ENCODE measurements at regions not wholly inside any gene's neighbourhood (a gene's known extent, or its start where the extent isn't known, plus 50 kb on each side); places are given as distances from the start of the nearest gene placed in this dataset.
"Not testable (repeated sequence)": the region's sequence is repeated elsewhere in the genome, so short reads cannot be mapped to it uniquely, and the experiment has no call there.

DNA sequence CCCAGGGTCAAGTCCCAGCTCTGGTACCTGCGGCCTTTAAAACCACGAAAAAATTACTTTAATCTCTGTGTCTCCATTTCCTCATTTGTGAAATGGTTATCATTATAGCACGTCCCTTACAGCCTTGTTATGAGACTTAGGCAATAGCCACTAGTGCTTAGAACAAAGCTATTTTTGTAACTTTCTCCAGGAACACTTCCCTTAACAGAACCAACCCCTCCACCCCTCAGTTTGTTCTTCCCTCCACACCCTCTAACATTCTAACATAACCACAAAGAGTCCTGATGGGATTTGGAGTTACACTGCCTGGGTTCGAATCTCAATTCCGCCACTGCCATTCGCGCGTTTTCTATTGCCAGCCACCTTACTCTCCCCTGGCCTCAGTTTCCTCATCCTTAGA lies 2777.4 kb upstream of the TPTE start:
- not testable (repeated sequence) for H3K27ac Mint-ChIP-seq; H3K4me3 Mint-ChIP-seq; ATAC-seq (replicated peaks in 1 of 2); H3K27me3 Mint-ChIP-seq (ENCODE audit: low read depth); H3K9me3 Mint-ChIP-seq; H3K36me3 Mint-ChIP-seq (ENCODE audit: insufficient read depth in 2 of 2); DNase-seq; H3K4me1 Mint-ChIP-seq (ENCODE audit: low read depth)

DNA sequence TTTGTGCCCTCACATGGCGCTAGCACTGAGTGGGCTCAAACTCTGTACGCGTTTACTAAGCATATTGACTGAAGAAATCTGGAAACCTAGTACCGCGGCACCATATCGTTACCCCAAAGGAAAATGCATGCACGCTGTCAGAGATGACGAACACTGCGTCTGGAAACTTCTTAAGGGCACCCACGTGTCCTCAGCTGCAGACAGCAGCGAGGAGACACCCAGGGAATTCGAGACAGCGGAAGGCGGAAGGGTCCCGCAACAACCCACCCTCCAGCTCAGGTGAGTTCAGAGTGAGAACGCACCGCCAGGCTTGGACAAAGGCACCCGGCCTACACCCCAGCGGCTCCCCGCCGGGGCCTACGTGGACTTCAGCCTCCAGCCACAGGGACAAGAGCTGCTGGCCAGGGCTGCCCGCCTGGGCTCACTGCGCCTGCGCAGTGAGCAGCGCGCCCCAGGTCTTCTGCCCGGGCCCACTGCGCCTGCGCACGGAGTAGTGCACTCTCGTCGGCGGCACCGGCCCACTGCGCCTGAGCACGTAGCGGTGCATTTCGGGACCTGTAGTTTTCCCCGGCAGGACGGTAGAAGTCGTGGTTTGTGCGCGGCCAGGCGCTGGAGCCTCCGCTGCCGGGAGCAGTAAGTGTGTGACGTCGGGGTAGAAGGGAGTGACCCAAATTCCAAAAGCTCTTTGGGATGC lies 2776.8 kb upstream of the TPTE start:
- not testable (repeated sequence) for H3K27me3 Mint-ChIP-seq (ENCODE audit: low read depth); H3K9me3 Mint-ChIP-seq; DNase-seq; H3K4me3 Mint-ChIP-seq; H3K27ac Mint-ChIP-seq; H3K4me1 Mint-ChIP-seq (ENCODE audit: low read depth); H3K36me3 Mint-ChIP-seq (ENCODE audit: insufficient read depth in 2 of 2)
- ATAC-seq (replicated peaks in 1 of 2), result peak; percentile 96 to 98

DNA sequence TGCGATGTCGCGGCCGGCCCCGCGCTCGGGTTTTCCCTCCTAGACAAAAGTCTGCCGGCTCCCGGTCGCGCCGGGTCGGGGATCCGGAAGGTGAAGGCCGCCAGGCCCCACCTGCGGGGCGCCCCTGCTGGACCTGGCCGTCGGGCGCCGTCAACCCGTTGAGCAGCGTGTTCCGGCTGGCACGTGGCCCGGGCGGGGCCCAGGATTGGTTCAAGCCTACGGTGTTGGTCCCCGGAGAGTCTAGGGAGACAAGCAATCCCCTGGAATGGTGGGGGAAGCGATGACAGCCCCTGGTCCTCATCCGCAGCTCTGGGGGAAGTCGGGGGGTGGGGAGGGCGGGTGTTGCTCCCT lies 2776.3 kb upstream of the TPTE start:
- H3K27ac Mint-ChIP-seq; H3K4me1 Mint-ChIP-seq (ENCODE audit: low read depth); H3K4me3 Mint-ChIP-seq; H3K27me3 Mint-ChIP-seq (ENCODE audit: low read depth); H3K36me3 Mint-ChIP-seq (ENCODE audit: insufficient read depth in 2 of 2); DNase-seq; H3K9me3 Mint-ChIP-seq: not testable (repeated sequence)
- ATAC-seq (replicated peaks in 1 of 2), result peak; percentile 87

DNA sequence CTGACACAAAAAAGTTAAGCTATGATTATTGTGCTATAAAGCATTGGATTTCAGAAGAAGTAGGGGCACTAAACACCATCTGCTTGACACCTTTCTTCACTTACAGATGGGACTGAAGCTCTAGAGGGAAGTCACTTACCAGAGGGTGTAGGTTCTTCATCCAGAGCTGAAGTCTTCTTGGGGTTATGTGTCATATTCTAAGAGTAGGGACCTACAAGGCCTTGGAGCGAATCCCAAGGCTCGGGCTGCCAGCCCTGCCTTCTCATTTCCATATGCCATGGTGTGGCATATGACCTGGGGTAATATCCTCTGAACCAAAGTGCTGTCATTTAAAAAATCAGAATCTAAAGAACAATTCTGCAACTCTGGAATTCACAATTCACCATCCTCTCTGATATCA lies 2773.4 kb upstream of the TPTE start:
- ATAC-seq (replicated peaks in 1 of 2); H3K4me1 Mint-ChIP-seq (ENCODE audit: low read depth); DNase-seq; H3K9me3 Mint-ChIP-seq; H3K4me3 Mint-ChIP-seq; H3K27ac Mint-ChIP-seq; H3K36me3 Mint-ChIP-seq (ENCODE audit: insufficient read depth in 2 of 2); H3K27me3 Mint-ChIP-seq (ENCODE audit: low read depth): not testable (repeated sequence)

DNA sequence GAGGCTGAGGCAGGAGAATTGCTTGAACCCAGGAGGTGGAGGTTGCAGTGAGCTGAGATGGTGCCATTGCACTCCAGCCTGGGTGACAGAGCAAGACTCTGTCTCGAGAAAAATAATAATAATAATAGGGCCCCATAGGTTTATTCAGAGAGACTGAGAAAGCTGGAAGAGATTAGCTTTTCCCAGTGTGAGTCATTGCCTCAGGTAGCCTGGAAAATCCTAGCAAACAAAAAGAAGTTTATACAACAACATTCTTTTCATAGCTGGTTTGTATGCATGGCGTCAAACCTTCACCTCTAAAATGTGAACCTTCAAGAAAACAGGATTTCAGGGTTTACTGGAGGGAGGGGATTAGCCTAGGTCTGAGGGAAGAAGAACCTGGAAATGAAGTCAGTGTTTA lies 2768.8 kb upstream of the TPTE start:
- not testable (repeated sequence) for H3K9me3 Mint-ChIP-seq; H3K36me3 Mint-ChIP-seq (ENCODE audit: insufficient read depth in 2 of 2); H3K4me1 Mint-ChIP-seq (ENCODE audit: low read depth); H3K27me3 Mint-ChIP-seq (ENCODE audit: low read depth); DNase-seq; H3K4me3 Mint-ChIP-seq; H3K27ac Mint-ChIP-seq; ATAC-seq (replicated peaks in 1 of 2)

DNA sequence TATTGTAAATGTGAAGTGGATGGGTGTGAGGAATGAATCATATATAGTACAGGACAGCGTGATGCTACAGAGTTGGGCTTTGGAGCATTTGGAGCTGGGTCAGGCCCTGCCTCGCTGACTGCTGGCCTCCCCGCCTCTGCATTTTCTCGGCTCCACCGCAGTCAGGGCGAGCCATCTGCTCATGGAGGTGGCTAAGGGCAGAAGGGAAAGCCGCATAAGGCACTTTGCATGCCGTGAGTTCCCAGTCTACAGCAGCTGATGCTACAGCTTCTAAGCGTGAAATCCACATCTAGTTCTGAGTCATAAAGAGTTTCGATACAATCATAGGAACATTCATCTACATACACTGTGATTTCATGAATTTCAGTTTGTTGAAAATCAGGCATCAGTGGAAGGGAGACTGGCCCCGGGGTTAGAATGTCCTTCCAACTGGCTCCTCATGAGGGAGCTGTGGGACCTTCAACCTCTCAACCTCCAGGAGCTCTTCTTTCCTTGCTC lies 2768.0 kb upstream of the TPTE start:
- H3K9me3 Mint-ChIP-seq; H3K36me3 Mint-ChIP-seq (ENCODE audit: insufficient read depth in 2 of 2); H3K4me3 Mint-ChIP-seq; H3K4me1 Mint-ChIP-seq (ENCODE audit: low read depth); H3K27me3 Mint-ChIP-seq (ENCODE audit: low read depth); H3K27ac Mint-ChIP-seq: not testable (repeated sequence)
- ATAC-seq (replicated peaks in 1 of 2) (peak; percentile 92 to 93), DNase-seq (peak; percentile 14 to 34)

DNA sequence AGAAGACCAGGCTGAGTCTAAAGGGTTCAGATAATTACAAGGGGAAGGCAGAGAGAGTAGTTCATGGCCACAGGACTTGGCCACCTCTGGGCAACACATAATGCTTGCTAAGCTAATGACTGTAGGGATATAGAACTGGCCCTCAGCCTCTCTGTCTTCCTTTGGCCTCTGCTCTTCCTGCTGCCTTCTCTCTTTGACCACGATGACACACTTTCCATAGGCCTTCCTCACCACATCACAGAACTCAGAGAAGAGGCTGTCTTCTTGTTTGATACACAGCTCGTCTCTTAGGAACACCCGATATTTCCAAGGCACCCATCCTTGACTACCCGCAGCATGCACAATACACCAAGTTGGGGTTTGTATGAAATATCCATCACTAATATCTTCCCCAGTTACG lies 2751.4 kb upstream of the TPTE start:
- ATAC-seq (replicated peaks in 1 of 2); H3K36me3 Mint-ChIP-seq (ENCODE audit: insufficient read depth in 2 of 2); H3K4me3 Mint-ChIP-seq; H3K9me3 Mint-ChIP-seq; H3K4me1 Mint-ChIP-seq (ENCODE audit: low read depth); H3K27ac Mint-ChIP-seq; H3K27me3 Mint-ChIP-seq (ENCODE audit: low read depth); DNase-seq: not testable (repeated sequence)

DNA sequence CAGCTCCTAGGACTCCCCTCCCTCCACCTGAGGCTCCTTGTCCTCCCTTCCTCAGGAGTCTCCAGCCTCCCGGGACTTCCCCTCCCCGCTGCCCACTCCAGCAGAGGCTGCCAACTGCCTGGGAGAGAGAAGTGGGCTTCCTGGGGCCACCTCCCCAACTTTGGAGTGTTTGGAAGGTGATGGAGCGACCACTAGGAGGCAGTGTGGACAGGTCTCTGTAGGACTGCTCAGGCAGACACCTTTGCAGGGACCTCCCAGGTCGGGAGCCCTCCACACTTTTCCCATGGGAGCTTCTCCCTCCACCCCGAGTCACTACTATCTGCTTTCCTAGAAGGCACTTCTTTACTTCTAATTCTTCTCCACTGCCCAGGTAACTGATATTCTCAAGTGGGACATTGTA lies 2747.2 kb upstream of the TPTE start:
- not testable (repeated sequence) for H3K4me3 Mint-ChIP-seq; H3K27ac Mint-ChIP-seq; H3K36me3 Mint-ChIP-seq (ENCODE audit: insufficient read depth in 2 of 2); H3K27me3 Mint-ChIP-seq (ENCODE audit: low read depth); DNase-seq; ATAC-seq (replicated peaks in 1 of 2); H3K4me1 Mint-ChIP-seq (ENCODE audit: low read depth); H3K9me3 Mint-ChIP-seq

DNA sequence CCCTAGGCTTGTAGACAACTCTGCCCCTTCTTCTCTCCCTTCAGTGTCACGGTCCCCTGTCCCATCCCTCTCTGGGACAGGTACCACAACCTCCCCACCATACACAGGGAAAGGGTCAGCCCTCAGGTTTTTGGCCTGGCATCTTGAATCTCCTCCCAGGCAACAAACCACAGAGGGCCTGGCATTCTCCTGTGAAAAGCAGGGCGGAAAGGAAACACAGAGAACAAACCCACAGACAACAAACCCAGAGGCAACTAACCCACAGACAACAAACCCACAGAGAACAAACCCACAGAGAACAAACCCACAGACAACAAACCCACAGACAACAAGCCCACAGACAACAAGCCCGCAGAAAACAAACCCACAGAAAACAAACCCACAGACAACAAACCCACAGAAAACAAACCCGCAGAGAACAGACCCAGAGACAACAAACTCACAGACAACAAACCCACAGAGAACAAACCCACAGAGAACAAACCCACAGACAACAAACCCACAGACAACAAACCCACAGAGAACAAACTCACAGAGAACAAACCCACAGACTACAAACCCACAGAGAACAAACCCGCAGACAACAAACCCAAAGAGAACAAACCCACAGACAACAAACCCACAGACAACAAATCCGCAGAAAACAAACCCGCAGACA lies 2745.9 kb upstream of the TPTE start:
- Mint-ChIP-seq H3K27ac (peak overlapping the region; percentile 99), H3K4me3 (peak overlapping the region in 1 of 2 donors; percentile 74)
- not testable (repeated sequence) for H3K27me3 Mint-ChIP-seq (ENCODE audit: low read depth); H3K4me1 Mint-ChIP-seq (ENCODE audit: low read depth); H3K36me3 Mint-ChIP-seq (ENCODE audit: insufficient read depth in 2 of 2); H3K9me3 Mint-ChIP-seq
- ATAC-seq (replicated peaks in 1 of 2) (peak in 1 of 2 donors; percentile 39), DNase-seq (peak; percentile 5 to 39)

DNA sequence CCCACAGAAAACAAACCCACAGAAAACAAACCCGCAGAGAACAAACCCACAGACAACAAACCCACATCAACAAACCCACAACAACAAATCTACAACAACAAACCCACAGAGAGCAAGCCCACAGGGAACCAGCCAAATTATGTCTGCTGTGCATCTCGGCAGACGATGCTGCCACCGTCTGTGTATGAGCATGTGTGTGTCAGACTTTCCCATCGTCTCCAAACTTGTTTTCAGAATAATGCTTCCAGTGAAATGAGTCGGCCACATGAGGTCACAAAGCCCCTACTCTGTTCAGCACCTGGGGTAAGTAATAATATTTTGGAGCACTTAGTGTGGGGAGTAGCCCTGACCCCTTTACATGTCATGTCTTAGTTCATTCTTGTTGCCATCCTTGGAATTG lies 2745.3 kb upstream of the TPTE start:
- Mint-ChIP-seq H3K27ac (peak overlapping the region; percentile 99), H3K4me3 (peak overlapping the region in 1 of 2 donors; percentile 74)
- H3K36me3 Mint-ChIP-seq (ENCODE audit: insufficient read depth in 2 of 2); H3K9me3 Mint-ChIP-seq; H3K4me1 Mint-ChIP-seq (ENCODE audit: low read depth); H3K27me3 Mint-ChIP-seq (ENCODE audit: low read depth); DNase-seq: not testable (repeated sequence)
- peak; percentile 38 to 80 for ATAC-seq (replicated peaks in 1 of 2)

DNA sequence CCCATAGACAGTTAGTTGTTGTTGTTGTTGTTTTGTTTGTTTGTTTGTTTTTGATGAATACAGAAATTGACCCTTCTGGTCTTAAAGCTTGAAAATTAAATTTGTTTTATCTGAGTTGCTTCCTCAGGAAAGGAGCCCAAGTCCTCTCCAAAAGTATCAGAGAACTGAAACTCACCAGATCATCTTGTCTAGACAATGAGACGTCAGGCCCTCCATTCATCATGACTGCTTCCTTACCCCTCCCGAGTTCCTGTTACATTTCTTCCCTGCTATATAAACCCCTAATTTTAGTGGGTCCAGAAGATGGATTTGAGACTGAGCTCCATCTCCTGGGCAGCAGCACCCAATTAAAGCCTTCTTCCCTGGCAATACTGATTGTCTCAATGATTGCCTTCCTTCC lies 2744.8 kb upstream of the TPTE start:
- not testable (repeated sequence) for H3K27me3 Mint-ChIP-seq (ENCODE audit: low read depth); H3K36me3 Mint-ChIP-seq (ENCODE audit: insufficient read depth in 2 of 2); H3K9me3 Mint-ChIP-seq; H3K4me1 Mint-ChIP-seq (ENCODE audit: low read depth); ATAC-seq (replicated peaks in 1 of 2); H3K4me3 Mint-ChIP-seq; DNase-seq; H3K27ac Mint-ChIP-seq

DNA sequence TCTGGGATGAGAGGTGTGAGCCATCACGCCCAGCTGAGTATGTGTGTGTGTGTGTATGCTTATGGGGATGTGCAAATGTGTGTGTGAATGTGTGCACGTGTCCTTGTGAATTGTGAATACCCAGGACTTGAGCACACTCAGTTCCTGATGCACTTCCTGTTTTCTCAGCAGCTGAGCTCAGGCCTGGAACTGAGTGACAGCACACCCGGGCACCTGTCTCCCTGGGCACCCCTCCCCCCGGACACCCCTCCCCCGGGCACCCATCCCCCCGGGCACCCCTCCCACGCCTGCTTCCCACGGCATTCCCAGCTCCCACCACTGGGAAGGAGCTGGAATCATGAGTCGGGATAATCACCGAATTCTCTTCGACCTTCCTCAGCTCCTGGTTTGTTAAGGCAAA lies 2744.1 kb upstream of the TPTE start:
- H3K4me3 Mint-ChIP-seq; H3K9me3 Mint-ChIP-seq; ATAC-seq (replicated peaks in 1 of 2); H3K4me1 Mint-ChIP-seq (ENCODE audit: low read depth); H3K36me3 Mint-ChIP-seq (ENCODE audit: insufficient read depth in 2 of 2); H3K27me3 Mint-ChIP-seq (ENCODE audit: low read depth); DNase-seq; H3K27ac Mint-ChIP-seq: not testable (repeated sequence)

DNA sequence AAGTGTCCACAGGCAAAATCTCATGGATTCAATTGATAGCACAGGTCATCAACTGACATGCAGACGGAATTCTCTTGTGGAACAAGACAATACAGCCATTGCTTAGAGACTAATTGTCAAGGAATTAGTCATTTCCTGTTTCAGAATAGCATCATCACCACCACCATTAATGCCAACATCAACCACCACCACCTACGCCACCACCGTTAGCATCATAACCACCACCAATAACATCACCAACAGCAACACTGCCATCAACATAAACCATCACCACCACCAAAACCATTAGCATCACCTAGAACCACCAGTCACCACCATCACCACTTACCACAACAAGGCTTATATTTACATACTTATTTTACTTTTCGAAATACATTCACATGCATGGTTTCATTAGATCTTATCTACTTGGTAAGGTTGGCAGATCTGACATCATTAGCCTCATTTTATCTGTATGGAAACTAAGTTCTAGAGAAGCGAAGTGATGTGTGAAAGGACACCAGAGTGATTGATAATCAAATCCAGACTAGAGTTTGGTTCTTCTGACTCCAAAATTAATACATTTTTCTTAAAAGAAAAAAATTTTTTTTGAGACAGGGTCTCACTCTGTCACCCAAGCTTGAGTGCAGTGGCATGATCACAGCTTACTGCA lies 2733.8 kb upstream of the TPTE start:
- H3K9me3 Mint-ChIP-seq; DNase-seq; H3K4me1 Mint-ChIP-seq (ENCODE audit: low read depth); H3K4me3 Mint-ChIP-seq; H3K27me3 Mint-ChIP-seq (ENCODE audit: low read depth); H3K36me3 Mint-ChIP-seq (ENCODE audit: insufficient read depth in 2 of 2); H3K27ac Mint-ChIP-seq: not testable (repeated sequence)
- peak; percentile 88 to 95 for ATAC-seq (replicated peaks in 1 of 2)

DNA sequence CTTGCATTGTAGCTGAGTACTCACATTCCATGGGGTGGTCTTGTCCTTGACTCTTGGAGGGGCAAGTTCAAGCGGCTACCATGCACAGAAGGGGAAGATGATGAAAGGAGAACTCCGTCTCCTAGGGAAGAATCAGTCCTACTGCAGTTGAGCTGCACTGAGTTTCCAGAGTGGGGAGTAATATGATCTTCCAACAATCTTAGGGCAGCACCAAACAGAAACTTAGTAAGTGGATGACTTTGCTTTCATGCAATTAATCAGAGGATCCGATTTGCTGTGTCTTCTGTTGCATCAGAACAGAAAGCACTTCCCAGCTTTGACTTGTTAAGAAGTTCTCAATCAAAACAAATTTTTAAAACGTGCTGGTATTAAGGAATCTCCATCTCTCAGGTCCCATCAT lies 2727.6 kb upstream of the TPTE start:
- not testable (repeated sequence) for H3K36me3 Mint-ChIP-seq (ENCODE audit: insufficient read depth in 2 of 2); H3K9me3 Mint-ChIP-seq; DNase-seq; H3K4me1 Mint-ChIP-seq (ENCODE audit: low read depth); H3K27ac Mint-ChIP-seq; H3K27me3 Mint-ChIP-seq (ENCODE audit: low read depth); H3K4me3 Mint-ChIP-seq; ATAC-seq (replicated peaks in 1 of 2)

Data from activated T-cell treated with anti-CD3 and anti-CD28 coated beads, Interleukin-2, amount 50 U/mL, for 72 hours (primary cell).